K562 (cell line): ENCODE measurements at regions not wholly inside any gene's neighbourhood (a gene's known extent, or its start where the extent isn't known, plus 50 kb on each side); places are given as distances from the start of the nearest gene placed in this dataset.

Experiments
- CBFB ChIP-seq: sonication (generic); formaldehyde crosslinking; IDR thresholded peaks from 2 replicates; pipeline ENCODE4 v1.4.0; 2020; ENCODE audit warnings: mild to moderate bottlenecking, missing genetic modification reagents
- CHD7 ChIP-seq: fragments of 200-600 bp; sonication (generic); IDR thresholded peaks from one replicate; pipeline ENCODE4 v1.6.1; 2012; ENCODE audit warnings: mild to moderate bottlenecking, low read depth, low read length, inconsistent platforms
- E2F5 ChIP-seq: sonication (generic); formaldehyde crosslinking; IDR thresholded peaks from 2 replicates; pipeline ENCODE4 v1.8.0; 2022; ENCODE audit warnings: mild to moderate bottlenecking, missing genetic modification reagents
- MXD1 ChIP-seq: fragments of 250-450 bp; sonication (Bioruptor Pico); IDR thresholded peaks from 2 replicates; pipeline ENCODE4 v1.8.0; 2021; ENCODE audit warnings: borderline replicate concordance, mild to moderate bottlenecking, moderate library complexity; ENCODE audit not compliant: poor library complexity, severe bottlenecking
- MYBL2 ChIP-seq, 2 experiments: fragments of 450-650 bp in 1 of 2; sonication (generic) in 1 of 2; formaldehyde crosslinking in 1 of 2; IDR thresholded peaks; 2 replicates each; pipeline versions ENCODE4 v1.6.1 to v1.8.1; 2017 to 2022; ENCODE audit warnings: borderline replicate concordance in 1 of 2, inconsistent platforms in 1 of 2, low read depth in 1 of 2, mild to moderate bottlenecking in 1 of 2, missing genetic modification reagents in 1 of 2, moderate library complexity in 1 of 2
- NFXL1 ChIP-seq: fragments of 450-650 bp; formaldehyde crosslinking; IDR thresholded peaks from 2 replicates; pipeline ENCODE4 v1.4.0; 2021; ENCODE audit warnings: mild to moderate bottlenecking
- POLR2AphosphoS5 ChIP-seq: IDR thresholded peaks from 2 replicates; pipeline ENCODE4 v1.6.1; 2011; ENCODE audit warnings: mild to moderate bottlenecking, low read depth, low read length, moderate library complexity; ENCODE audit not compliant: control insufficient read depth, insufficient read depth
- PPARD ChIP-seq: fragments of 250-450 bp; sonication (Bioruptor Pico); IDR thresholded peaks from 2 replicates; pipeline ENCODE4 v1.8.0; 2022; ENCODE audit warnings: inconsistent platforms, mild to moderate bottlenecking, moderate library complexity
- PRPF4 ChIP-seq: fragments of 200-400 bp; formaldehyde crosslinking; IDR thresholded peaks from one replicate; pipeline ENCODE4 v1.6.1; 2017; ENCODE audit warnings: low read length, low read depth, mild to moderate bottlenecking; ENCODE audit not compliant: insufficient read depth, poor library complexity, severe bottlenecking
- SMARCA5 ChIP-seq: fragments of 450-650 bp; IDR thresholded peaks from 2 replicates; pipeline ENCODE4 v1.6.1; 2016
- TFAM ChIP-seq: fragments of 250-450 bp; sonication (Bioruptor Pico); conservative IDR thresholded peaks from 2 replicates; pipeline ENCODE4 v1.5.0; 2021; ENCODE audit warnings: mild to moderate bottlenecking, moderate library complexity
- ZBTB33 ChIP-seq: sonication (generic); formaldehyde crosslinking; IDR thresholded peaks from 2 replicates; pipeline ENCODE4 v1.8.1; 2023; ENCODE audit warnings: mild to moderate bottlenecking, missing genetic modification reagents
- ZNF507 ChIP-seq: conservative IDR thresholded peaks from 2 replicates; pipeline ENCODE4 v1.6.1; 2017; ENCODE audit warnings: missing genetic modification characterization, missing compliant biosample characterization
- ZSCAN29 ChIP-seq: fragments of 450-650 bp; IDR thresholded peaks from 2 replicates; pipeline ENCODE4 v1.6.1; 2017

- TF ChIP-seq ZBTB33 (CRISPR knock-in tag) (no peak), PRPF4 (no peak), MXD1 (CRISPR knock-in tag) (no peak), E2F5 (no peak), NFXL1 (CRISPR knock-in tag) (no peak), CHD7 (no peak), ZNF507 (tag) (no peak), TFAM (CRISPR knock-in tag) (no peak), CBFB (CRISPR knock-in tag) (no peak), SMARCA5 (0 out of 2 replicates have a peak, but pooled peaks have one; percentile 18), POLR2AphosphoS5 (no peak), ZSCAN29 (peak; percentile 84; the same call in 1 of the 2 replicates), MYBL2 (IDR thresholded peaks at IDR 0.05; ENCODE audit: low read depth) (no peak), MYBL2 (CRISPR knock-in tag; IDR thresholded peaks at IDR 0.05; ENCODE audit: borderline replicate concordance) (no peak), PPARD (CRISPR knock-in tag) (no peak)
Measured at GRCh38 chr6:28725890-28726348, 197.9 kb downstream of the TRIM27 start (continued).
